ENCODE measurements at regions not wholly inside any gene's neighbourhood (a gene's known extent, or its start where the extent isn't known, plus 50 kb on each side); places are given as distances from the start of the nearest gene placed in this dataset.
"Not testable (repeated sequence)": the region's sequence is repeated elsewhere in the genome, so short reads cannot be mapped to it uniquely, and the experiment has no call there.

DNA sequence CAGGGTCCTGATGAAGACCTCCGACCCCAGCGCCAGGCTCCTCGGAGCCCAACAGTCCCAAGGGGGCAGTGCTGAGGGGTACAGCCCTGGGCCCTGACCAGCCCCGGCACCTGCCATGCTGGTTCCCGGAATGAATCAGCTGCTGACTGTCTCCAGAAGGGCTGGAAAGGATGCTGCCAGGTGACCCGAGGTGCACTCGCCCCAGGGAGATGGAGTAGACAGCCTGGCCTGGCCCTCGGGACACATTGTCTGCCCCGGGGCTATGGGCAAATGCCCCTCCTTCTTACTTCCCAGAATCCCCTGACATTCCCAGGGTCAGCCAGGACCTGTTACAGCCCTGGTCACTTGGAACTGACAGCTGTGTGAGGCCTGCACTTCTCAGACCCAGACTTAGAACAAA is 5485.8 kb upstream of the TPTE start:
- TF ChIP-seq, protein P1, sequence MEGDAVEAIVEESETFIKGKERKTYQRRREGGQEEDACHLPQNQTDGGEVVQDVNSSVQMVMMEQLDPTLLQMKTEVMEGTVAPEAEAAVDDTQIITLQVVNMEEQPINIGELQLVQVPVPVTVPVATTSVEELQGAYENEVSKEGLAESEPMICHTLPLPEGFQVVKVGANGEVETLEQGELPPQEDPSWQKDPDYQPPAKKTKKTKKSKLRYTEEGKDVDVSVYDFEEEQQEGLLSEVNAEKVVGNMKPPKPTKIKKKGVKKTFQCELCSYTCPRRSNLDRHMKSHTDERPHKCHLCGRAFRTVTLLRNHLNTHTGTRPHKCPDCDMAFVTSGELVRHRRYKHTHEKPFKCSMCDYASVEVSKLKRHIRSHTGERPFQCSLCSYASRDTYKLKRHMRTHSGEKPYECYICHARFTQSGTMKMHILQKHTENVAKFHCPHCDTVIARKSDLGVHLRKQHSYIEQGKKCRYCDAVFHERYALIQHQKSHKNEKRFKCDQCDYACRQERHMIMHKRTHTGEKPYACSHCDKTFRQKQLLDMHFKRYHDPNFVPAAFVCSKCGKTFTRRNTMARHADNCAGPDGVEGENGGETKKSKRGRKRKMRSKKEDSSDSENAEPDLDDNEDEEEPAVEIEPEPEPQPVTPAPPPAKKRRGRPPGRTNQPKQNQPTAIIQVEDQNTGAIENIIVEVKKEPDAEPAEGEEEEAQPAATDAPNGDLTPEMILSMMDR (IDR thresholded peaks at IDR 0.05), result not testable (repeated sequence)
- TF ChIP-seq POLR2A (IDR thresholded peaks at IDR 0.05), result not testable (repeated sequence)

Data from vagina (tissue), 2 donors.